IPS-NIHi11 (cell line): ENCODE measurements at regions not wholly inside any gene's neighbourhood (a gene's known extent, or its start where the extent isn't known, plus 50 kb on each side); places are given as distances from the start of the nearest gene placed in this dataset.

ENCODE experiments used
- DNase-seq: peaks from one replicate; pipeline ENCODE4 v3.0.0; 2012; ENCODE audit warnings: mixed read lengths, low spot score

DNA sequence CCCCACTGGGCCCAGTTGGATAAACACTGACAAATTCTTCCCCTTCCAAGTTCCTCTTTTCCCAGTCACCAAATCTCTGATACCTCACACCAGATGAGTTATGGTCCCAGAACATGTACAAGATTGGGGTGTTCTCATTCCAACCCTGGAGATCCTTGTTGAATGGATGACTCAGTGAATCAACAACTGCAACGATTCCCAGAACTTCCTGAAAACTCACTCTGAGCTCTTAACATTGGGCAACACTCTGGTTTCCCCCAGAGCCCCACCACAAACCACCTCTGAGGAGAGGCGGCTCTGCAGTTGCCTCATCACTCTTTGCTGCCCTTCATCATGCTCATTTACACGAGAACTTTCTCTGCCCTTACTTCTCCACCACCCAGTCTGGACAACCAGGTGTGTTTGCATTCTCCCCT is 115.2 kb downstream of the MRPL14 start:
- no peak for DNase-seq

DNA sequence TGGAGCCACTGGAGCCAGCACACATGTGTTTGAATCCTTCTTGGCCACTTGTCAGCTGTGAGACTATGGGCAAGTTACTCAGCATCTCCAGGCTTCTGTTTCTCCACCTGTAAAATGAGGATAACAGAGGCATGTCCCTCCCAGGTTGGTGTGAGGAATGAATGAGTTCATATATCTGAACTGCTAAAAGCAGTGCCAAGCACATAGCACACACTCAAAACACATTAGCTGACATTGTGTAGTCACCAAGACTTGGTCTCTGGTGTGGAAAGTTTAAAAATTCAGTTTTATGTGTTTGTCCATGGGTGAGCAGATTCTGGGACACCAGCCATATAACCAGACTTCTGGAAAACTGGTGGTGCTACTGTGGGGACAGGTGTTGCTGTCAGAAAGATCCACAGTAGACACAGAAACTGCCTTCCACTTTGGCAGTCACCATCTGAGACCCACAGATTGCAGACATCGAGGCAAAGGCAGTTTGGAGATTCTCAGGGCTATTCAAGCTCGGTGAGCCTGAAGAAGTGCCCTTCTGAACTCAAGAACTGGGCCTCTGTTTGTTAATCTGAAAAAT is 115.8 kb downstream of the MRPL14 start:
- no peak for DNase-seq

DNA sequence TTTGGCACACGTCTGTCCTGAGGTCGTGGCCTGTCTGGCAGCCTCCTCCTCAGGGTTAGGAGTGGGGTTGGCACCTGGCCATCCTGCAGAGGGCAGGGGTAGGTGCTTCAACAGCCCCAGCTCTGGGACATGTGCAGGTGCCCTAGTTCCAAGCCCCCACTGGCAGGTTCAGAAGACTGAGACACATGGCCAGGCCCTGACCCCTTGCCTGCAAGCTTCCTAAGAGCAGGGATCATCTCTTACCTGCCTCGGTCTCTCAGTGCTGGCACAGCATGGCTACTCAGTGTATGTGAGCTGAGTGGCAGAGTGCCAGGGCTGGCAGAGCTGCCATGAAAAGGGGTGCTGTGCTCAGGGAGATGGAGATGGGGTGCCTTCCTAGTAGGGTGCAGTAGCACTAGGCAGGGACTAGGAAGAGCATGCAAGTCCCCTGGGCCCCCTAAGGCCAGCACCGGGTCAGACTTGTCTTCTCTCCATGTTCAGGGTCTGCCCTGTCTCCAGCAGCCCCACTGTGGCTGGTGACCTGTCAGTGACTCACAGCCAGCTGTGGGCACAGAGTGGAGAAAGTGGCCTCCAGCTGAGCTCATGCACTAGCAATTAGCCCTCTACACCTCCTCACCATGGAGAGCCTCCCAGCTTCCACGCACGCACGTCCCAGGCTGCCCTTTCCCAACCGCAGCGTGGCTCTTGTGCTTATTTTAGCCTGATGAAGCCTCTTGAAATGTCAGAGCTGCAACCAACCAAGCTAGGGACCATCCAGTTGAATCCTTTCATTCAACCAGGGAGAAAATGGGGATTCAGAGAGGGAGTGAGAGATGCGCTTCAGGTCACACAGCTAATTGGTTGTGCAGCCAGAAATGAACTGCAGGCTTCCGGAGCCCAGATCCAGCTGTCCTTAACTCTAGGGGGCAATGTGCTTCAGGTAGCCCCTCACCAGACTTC is 116.6 kb downstream of the MRPL14 start:
- DNase-seq: no peak

DNA sequence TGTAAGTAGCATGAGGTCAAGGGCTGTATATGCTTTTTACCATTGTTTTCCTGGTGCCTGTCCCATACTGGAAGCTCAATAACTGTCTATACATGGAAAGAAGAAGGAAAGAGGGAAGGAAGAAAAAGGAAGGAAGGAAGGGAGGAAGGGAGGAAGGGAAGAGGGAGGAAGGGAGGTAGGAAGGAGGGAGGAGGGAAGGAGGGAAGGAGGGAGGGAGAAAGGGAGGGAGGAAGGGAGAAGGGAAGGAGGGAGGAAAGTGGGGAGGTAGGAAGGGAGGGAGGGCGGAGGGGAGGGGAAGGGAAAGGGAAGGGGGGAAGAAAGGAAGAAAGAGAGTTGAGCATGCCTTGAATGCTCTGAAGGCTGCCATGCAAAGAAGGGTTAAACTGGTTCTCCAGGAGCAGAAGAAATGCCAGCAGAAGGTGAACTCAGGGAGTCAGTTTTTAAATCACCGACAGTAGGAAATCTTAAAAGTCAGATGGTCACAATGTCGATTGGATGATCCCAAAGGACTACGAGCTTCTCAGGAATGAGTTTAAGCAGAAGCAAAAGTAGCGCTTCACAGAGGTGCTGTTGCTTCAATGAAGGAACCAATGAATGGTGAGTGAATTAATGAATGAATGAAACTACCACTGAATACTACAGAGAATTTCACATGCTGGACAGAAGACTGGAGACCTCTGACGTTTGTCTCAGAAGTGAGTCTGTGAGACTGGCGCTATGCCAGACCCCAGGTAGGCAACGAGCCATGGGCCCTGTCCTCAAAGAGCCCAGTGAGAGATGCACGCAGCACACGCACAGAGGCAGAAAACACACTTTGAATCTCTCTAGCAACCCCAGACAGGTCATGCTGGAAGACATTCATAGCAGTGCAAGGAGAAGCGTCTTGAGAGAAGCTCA is 117.6 kb downstream of the MRPL14 start:
- no peak for DNase-seq

DNA sequence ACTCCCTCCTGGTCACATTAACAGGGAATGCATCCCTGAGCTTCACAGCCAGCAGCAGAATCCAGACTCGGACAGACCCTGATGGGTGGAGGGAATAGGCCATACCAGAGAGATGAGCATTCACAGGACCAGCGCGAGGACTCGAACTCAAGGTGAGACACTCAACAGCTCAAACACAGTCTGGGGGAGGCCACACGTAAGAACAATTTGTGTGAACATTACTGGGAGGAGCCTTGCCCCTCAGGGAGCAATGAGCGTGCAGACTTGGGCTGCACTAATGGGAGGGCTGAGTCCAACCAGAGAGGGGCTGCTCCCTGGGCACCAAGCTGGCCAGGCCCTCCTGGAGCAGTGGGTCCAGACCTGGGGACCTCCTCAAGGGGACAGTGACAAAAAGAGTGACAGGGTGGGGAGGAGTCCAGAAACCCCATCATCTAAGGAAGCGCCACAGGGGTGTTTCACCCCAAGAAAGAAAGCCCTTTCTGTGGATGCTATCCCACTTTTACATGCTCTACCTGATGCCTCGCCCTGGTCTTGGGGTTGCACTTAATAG is 118.4 kb downstream of the MRPL14 start:
- no peak for DNase-seq

DNA sequence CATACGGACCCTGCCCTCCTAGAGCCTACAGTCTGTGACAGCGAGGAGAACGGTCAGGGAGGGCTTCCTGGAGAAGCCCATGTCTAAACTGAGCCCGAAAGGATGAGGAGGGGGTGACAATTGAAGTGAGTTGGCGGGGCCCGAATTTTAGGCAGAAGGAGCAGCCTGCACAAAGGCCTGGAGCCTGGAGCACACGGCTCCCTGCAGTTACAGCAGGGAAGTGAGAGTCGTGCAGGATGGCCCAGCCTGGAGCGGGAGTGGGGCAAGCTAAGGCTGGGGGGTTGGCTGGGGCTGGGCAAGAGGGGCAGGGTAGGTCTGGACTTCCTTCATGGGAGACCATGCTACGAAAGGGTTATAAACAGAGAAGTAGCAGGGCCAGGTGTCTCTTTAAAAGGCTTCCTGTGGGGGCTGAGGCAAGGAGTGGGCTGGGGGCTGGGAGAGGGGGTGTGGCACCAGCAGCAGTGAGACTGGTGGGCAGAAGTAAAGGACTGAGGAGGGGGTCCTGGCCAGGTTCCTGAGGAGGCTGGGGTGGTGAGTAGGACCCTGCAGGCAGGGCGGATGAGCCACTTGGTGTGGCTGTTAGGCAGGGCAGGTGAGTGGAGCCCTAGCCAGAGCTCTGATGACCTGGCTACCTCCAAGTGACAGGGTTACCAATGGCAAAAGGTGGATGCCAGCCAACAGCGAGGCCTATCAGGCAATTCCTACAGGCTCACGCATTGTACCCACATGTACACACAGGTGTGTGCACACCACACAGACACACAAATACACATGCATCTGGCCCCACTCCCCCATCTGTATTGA is 119.2 kb downstream of the MRPL14 start:
- DNase-seq: no peak

DNA sequence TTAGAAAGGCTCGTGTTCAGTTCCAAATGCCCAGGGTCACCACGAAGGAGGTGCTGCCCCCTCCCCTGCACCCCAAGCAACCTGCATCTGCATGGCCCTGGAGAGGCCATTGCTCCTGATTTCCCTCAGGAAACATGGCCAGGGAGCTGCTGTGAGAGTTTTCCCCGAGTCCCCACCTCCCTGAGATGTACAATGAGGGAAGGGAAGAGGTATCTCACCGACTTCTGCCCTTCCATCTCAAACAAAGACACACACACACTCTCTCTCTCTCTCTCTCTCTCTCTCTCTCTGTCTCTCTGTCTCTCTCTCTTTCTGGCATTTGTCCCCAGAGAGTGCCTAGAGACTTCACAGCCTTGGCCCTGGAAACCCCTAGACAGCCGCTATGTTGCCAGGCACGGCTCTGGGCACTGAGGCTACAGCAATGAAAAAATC is 120.4 kb downstream of the MRPL14 start:
- no peak for DNase-seq

DNA sequence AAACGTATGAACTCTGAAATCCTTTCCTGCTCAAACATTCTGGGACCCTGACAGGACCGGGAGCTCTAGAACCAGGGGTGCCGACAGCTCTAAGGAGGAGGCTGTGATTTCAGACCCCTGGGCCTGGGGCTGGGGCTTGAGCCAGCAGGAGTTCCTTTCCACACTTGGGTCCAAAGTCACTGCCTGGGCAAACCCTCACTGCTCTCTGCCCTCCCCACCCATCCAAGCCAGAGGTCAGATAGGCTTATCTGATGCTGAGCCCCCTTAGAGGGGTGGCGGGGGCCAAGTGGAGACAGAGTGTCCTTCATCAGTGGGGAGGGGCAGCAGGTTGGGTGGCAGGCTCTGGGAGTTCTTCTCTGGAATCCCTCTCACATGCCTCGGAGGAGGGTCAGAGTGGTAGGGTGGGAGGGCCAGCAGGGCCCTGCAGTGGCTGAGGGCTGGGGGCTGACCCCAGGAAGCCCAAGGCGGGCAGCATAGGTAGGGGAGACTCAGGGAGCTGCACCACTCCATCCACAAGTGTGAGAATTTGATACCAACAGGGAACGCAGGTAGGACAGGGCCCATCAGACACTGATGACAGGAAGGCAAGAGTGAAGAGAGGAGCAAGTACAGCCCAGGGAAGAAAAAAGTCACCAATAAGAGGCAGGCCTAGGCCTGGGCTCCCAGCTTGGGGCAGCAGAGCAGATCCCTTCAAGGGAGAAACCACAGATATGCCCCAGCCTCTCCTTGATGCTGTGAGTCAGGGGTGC is 121.0 kb downstream of the MRPL14 start:
- DNase-seq: no peak

DNA sequence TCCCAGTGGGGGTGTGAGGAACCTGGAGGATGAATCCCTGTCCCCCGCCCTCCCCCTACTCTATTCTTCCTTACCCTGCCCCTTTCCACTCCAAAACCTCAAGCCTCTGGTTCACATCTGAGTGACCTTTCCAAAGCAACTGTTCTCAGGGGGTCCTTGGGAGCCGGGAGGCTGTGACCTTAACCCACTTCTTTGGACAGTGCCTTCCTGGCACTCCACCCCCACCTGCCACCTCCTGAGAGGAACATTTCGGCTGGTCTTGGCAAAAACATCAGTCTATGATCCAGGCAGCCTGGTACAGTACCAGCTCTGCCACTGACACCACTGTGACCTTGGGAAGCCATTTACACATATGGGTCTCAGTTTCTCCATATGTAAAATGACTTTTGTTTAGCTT is 121.7 kb downstream of the MRPL14 start:
- no peak for DNase-seq

DNA sequence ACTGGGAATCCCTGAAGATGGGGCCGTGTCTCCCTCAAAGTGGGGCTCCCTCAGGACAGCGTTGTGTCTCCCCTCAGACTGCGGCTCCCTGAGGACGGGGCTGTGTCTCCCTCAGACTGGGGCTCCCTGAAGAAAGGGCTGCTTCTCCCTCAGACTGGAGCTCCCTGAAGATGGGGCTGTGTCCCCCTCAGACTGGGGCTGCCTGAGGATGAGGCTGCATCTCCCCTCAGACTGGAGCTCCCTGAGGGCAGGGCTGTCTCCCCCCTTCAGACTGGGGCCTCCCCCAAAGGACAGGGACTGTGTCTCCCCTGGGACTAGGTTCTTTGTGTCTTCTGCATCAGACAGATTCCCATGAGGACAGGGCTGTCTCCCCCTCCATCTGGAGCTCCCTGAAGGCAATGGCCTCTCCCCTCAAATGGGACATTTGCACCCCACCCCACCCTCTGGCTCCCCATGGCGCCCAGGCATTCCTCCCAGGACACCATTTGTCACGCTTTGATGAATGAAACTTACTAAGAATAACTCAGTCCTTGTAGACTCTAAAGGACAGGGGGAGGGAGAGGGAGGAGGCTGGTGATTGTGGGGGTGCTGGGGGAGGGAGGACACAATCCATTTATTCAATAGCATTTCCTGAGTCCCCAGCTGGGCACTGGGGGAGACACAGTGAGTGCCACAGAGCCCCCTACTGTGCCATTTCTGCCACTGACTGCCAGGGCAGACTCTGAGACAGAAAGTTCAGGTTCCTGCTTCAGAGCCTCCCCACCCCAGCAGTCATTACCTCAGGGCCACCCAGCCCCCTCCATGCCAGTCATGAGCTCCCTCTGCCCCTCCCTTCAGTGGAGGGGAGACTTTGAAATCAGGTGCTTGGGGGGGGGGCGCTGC is 122.4 kb downstream of the MRPL14 start:
- no peak for DNase-seq

DNA sequence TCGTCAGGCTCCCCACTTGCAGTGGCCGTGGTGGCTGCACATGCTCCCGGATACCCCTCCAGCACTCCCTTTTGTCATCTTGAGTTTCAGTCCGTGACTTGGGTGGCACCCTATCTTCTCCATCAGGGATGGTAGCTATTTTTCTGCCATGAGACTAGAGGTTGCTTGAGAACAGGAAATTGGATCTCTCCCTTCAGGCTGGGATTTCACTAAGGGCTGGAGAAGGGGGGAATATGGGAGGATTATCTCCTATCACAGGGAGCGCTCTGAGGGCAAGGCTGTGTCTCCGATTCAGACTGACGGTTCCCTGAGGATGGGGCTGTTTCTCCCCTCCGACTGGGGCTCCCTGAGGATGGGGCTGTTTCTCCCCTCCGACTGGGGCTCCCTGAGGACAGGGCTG is 123.1 kb downstream of the MRPL14 start:
- no peak for DNase-seq

DNA sequence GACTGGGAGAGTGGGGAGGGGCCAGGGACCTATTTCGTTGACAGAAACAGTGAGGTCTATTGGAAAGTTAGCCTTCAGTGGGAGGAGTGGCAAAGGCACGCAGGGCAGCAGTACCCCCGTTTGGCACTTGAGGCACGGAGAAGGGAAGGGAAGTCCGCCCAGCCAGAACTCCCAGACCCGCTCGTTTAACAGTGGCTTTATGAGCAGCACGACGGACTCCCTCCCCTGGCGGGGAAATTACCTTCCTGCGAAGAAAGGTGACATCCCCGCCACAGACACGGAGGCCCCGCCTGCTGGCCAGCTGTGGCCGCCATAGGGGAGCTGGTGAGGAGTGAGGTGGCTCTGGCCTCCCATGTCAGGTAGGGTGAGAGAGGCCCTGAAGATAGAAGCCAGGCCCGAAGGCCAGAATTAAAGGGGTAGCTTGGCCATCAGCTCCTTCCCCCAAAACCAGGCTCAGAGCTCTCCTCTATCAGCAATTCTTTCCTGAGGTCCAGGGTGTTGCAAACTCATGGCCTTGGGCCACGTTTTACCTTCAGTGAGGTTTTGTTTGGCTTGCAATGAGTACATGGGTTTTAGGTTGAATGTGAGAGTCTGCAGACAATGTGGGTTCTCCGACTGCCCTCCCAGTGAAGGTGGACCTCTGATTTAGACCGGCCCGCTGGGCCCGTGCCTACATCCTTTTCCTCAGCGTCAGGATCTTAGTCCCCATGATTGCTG is 123.7 kb downstream of the MRPL14 start:
- DNase-seq: no peak

DNA sequence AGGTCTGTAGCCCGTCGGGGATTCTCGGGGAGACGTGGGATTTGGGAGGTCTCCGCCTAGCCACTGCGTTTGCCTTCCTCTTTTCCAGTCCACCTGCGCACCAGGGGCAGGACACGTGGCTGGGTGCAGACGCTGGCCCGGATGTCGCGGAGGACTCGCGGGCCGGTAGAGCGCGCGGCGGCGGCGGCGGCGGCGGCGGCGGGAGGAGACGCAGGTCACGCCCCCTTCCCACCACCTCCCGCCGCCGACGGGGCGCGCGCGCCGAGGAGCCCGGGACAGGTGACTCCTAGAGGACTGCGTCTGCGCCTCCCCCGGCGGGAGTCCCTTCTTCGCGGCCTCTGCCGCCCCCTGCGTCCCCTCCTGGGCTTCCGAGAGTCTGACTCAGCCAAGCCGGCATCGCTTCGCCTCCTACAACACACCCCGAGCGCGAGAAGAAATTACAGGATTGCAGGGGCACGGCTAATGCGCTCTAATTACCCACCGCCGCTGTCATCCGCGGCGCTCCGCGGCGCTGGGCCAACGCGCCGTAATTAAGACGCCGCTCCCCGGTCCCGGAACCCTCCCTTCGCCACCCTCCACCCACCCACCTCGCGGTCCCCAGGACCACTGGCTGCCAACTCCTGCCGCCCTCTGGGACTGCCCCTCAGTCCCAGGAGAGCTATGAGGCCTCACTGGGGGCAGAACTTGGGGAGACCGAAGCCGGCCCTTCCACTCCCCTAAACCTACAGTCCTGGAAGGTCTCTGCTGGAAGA is 124.5 kb downstream of the MRPL14 start:
- DNase-seq: peak; percentile 78

DNA sequence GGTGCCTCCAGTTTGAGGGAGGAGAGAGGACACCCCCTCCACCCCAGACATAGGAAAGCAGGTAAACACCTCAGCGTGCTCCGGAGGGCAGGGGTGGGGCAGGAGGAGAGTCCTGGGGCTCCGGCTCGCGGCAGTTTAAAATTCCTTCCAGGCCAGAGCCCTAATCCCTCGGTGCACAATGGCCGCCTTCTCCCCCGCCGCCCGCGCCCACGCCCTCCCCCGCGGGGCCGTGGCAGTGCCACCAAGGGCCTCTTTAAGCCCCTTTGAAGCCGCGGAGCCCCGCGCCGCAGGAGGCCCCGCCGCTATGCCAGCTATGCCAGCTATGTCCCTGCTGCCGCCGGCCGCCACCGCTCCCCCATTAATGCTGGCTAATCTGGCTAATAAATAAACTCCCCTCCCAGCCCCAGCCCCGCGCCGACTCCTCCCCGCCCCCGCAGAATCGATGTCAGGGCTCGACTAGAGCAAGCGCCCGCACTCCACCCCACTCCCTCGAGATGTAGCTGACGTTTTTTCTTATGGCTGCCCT is 125.1 kb downstream of the MRPL14 start:
- DNase-seq: peak; percentile 76

DNA sequence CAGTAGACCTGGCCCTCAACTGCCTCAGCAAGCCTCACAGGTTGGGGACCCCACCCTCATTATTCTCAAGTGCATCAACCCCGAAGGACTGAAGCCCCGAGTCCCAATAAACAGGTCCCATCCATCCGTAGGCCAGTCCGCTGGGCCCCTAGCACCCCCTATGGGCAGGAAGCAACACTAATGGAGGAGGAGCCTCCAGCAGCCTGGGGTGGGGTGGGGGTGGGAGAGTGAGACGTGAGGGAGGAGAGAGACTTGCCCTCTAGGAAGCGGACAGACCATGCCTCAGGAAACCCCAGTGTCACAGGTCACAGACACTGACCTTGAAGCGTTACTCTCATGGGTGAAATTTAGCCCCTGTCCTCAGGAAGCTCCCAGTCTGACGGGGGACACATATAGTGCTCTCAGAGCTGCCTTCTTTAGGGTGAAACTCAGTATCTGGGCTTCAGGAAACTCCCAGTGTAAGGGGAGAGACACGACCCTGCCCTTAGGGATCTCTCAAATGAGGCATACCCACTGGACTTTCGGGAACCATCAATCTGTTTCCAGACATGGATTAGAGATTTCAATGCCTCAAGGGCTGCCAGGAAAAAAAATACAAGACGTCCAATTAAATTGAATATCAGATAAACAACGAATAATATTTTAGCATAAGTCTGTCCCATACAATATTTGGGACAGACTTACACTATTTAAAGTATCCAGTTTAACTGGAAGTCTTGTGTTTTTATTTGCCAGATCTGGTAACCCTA is 125.8 kb downstream of the MRPL14 start:
- peak; percentile 82 for DNase-seq

DNA sequence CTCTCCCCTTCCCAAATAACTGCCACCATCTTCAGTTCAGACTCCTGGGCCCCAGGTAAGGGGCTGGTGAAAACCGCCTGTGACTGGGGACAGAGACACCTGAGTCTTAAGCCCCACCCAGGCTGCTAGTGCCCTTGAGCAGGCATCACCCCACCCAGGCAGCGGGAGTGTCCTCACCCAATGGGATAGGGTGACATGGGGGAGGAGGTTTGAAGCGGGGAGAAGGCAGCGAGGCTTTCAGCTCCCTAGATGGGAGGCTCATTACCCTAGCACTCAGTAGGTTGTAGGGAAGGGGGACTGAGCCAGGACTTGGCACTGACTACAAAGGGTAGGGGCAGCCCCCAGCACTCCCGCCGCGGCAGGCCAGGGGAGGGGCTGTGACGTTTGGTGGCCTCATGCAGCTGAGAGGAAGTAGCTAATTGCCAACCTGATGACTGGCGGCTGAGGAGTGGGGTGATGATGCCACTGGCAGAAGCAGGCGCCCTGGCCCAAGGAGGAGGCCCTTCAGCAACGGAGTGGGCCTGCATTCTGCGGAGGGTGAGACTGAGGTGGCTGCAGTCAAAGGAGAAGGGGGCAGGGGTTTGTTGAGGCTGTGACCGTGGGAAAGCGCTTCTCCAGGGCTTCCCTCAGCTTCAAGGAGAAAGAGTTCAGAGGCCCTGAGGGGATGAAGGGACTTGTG is 126.9 kb downstream of the MRPL14 start:
- peak; percentile 45 for DNase-seq

DNA sequence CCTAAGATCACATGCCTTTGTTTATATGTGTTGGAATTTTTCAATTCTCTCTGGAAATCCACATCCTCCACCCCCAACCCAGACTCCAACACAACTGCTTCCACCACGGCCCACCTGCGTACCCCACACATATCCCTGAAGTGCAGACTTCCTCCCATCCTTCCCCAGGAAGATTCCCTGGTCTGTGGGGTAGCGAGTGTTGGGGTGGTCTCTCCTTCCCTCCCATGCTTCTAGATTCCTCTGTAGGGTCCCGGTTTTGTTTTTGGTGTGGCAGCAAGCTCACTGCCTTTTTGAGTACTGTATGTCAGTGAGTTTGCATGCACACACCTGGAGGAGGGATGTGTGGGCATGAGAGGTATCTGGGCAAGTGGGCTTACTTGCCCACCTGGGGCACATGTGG is 127.6 kb downstream of the MRPL14 start:
- no peak for DNase-seq
